HG02852 (cell line): ENCODE measurements at regions not wholly inside any gene's neighbourhood (a gene's known extent, or its start where the extent isn't known, plus 50 kb on each side); places are given as distances from the start of the nearest gene placed in this dataset.

Source experiments
- ATAC-seq: cut with Tn5 transposase; IDR thresholded peaks from one replicate; pipeline ENCODE4 v1.9.1; 2021; ENCODE audit warnings: mild to moderate bottlenecking, moderate library complexity; ENCODE audit not compliant: unreplicated experiment

GRCh38 chr2:212626371-212626918, 87.8 kb upstream of the ERBB4 start:
- no peak for ATAC-seq

DNA sequence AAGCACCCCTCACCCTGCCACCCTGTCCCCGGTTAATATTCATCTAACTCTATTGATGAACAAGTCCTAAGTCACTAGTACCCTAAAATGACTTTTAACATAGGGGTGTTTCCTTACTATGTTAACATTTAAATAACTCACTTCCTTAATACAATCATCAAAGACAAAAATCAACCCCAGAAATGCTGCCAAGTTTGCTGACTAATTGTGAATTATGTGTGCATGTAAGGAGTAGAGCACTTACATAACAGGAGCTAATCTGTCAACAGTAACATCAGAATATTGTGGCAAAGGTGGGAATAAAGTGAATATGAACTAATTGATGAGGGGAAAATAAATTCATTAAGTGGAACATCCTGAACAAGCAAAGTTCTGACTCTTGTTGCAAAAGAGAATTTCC, 81.4 kb upstream of the ERBB4 start:
- no peak for ATAC-seq

DNA sequence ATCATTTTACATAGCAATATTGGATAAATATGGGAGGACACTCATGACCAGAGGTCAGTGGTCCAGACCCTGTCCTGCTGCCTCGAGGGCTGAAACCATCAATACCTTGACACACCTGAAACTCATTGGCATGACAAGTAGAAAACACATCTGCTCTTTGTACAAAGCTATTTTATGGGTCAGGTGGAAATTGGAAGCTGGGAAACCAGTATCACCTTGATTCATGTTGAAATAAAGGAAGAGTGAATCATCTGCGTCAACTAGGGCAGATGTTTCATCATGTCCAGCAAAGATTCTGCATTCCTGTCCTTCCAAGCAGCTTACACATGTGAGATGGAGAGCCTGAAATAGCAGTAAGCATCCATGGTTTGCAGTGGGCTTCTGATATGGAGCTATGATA, 80.0 kb upstream of the ERBB4 start:
- ATAC-seq: no peak

- no peak for ATAC-seq
These were observed 72.3 kb upstream of the ERBB4 start for GRCh38 chr2:212610872-212611425.

DNA sequence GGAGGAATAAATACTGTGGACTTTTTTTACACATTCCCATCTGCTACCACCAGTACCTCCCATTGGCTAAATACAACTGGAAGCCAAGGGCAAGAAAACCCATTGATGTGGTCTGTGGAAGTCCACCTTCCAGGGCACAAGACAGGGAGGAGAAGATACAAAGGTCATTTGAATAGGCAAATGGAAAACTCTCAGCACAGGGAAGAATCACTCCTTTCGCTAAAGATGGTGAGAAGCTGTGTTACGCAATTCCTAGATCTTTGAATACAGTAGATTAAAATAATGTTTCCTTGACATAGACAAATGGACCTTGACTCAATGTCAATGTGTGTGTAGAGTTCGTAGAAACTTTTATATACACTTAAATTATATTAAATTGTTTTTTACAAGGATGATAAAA, 70.9 kb upstream of the ERBB4 start:
- ATAC-seq: no peak

GRCh38 chr2:212607080-212607479, 68.5 kb upstream of the ERBB4 start:
- no peak for ATAC-seq

GRCh38 chr2:212606232-212606631, 67.6 kb upstream of the ERBB4 start:
- no peak for ATAC-seq

DNA sequence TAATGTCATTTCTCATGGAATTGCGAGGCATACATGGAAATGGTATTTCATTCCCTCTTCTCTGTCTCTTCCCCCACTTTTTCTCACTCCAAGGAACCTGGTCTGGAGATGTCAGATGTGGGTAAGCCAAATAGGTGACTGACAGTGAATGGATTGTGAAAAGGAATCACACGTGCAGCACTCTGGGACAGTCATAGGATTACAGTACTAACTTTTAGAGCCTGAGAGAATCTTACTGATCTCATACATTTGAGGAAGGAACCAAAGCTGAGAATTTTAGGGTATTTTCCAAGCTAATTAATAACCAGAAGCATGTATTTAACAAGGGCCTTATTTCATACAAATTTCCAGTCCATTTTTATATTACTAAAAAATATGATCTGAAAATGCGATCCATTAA, 58.1 kb upstream of the ERBB4 start:
- ATAC-seq: no peak

GRCh38 chr2:212596276-212596675, 57.7 kb upstream of the ERBB4 start:
- ATAC-seq: no peak

DNA sequence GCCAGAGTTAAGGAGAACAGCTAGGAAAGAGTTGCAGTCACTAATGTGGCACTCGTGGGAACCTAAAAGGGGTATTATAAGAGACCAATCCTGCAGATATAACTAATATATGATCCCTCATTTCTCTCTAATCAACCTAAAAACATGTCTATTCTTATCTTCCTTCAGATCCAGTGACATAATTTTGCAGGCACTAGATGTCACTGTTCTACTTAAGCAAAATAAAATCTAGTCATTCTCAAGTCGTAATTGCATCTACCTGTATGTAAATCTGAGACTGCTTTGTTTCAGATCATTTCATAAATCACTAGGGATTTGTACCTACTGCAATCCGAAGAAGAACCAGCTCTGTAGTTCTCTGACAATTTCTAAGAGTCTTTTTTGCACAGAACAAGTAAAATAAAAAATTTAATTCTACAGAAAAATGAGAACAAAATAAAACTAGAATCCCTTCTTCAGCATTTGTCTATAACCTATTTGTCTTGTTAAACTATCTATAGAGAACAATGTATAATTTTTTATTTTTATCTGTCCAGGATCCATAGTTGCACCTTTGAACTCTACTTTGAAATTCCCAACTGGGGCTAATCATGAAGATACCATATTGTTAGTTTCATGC, 56.5 kb upstream of the ERBB4 start:
- ATAC-seq: no peak

DNA sequence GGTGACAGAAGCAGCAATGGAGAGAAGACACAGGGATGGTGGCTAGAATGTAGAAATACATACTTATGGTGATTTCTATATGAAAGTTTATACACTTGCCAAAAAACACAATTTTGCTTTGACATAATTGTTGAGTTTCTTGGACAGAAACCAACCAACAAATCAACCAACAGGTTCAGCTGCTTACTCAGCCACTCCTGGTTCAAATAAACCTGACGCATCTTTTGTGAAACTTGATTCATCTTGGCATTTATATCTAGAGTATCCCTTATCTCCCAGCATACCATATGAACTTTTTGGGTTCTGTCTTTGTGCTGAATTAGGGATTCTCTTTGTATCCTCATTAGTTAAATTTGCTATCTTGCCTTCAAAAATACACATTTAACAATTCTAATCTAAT, 54.1 kb upstream of the ERBB4 start:
- no peak for ATAC-seq
